OCI-LY3 (cell line): ENCODE measurements at regions not wholly inside any gene's neighbourhood (a gene's known extent, or its start where the extent isn't known, plus 50 kb on each side); places are given as distances from the start of the nearest gene placed in this dataset.

Experiments used
- EZH2phosphoT487 ChIP-seq: fragments of 200-600 bp; shearing (Covaris generic); IDR thresholded peaks from 2 replicates; pipeline ENCODE4 v1.6.1; 2018; ENCODE audit warnings: antibody characterized with exemption, mixed run types, low read depth
- TF ChIP-seq, protein P1 (sequence below): fragments of 200-600, 300-600 bp; sonication (generic); IDR thresholded peaks from 2 replicates; pipeline ENCODE4 v1.5.1; 2014; ENCODE audit warnings: antibody characterized with exemption, low read length, low read depth

DNA sequence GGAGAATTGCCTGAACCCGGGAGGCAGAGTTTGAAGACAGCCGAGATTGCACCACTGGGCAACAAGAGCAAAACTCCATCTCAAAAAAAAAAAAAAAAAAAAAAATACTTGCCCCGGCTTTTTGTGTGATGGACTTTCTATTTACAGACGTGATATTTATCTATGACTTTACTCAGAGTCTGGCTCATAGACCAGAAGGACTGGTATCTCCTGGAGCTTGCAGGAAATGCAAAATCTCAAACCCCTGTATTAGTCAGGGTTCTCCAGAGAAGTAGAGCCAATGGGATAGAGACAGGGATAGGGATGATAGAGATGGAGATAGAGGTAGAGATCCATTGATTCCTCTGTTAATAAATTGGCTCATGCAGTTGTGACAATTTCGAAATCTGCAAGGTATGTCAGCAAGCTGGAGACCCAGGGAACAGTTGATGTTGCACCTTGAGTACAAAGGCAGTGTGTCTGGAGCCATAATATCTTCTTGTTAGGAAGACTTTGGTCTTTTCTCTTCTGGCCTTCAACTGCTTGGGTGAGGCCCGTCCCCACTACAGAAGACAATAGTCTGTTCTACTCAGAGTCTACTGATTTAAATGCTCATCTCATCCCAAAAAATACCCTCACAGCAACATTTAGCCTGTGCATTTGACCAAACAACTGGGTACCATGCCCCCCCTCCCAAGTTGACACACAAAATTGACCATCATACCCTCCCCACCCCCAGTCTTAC, 195.4 kb upstream of the MSX2 start:
- TF ChIP-seq, protein P1, sequence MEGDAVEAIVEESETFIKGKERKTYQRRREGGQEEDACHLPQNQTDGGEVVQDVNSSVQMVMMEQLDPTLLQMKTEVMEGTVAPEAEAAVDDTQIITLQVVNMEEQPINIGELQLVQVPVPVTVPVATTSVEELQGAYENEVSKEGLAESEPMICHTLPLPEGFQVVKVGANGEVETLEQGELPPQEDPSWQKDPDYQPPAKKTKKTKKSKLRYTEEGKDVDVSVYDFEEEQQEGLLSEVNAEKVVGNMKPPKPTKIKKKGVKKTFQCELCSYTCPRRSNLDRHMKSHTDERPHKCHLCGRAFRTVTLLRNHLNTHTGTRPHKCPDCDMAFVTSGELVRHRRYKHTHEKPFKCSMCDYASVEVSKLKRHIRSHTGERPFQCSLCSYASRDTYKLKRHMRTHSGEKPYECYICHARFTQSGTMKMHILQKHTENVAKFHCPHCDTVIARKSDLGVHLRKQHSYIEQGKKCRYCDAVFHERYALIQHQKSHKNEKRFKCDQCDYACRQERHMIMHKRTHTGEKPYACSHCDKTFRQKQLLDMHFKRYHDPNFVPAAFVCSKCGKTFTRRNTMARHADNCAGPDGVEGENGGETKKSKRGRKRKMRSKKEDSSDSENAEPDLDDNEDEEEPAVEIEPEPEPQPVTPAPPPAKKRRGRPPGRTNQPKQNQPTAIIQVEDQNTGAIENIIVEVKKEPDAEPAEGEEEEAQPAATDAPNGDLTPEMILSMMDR, result no peak
- TF ChIP-seq EZH2phosphoT487, result no peak
